GM23338 (cell line): ENCODE measurements at regions not wholly inside any gene's neighbourhood (a gene's known extent, or its start where the extent isn't known, plus 50 kb on each side); places are given as distances from the start of the nearest gene placed in this dataset.

Experiments used
- ATAC-seq: fragments of 200-7000 bp; cut with Tn5 transposase; 3 replicates; pipeline ENCODE4 v1.9.1; 2020
- DNase-seq: peaks from one replicate; pipeline ENCODE4 v3.0.0-alpha.2; 2015; ENCODE audit warnings: low spot score
- H2AFZ ChIP-seq: fragments of 200-600 bp; sonication (generic); 2 replicates; pipeline ENCODE4 v1.8.0; 2016; ENCODE audit warnings: antibody characterized with exemption, mild to moderate bottlenecking, moderate library complexity
- H3F3A ChIP-seq: fragments of 200-600 bp; sonication (generic); replicated peaks from 2 replicates; pipeline ENCODE4 v1.8.0; 2017; ENCODE audit warnings: antibody characterized with exemption, mixed run types, low read depth
- H3K27ac ChIP-seq: fragments of 200-600 bp; sonication (generic); 2 replicates; pipeline ENCODE4 v1.6.1; 2016; ENCODE audit warnings: low read depth
- H3K27me3 ChIP-seq: fragments of 200-600 bp; sonication (generic); 2 replicates; pipeline ENCODE4 v1.8.0; 2016; ENCODE audit warnings: mild to moderate bottlenecking, mixed run types, moderate library complexity; ENCODE audit not compliant: insufficient read depth
- H3K36me3 ChIP-seq: fragments of 200-600 bp; sonication (generic); 2 replicates; pipeline ENCODE4 v1.8.0; 2016; ENCODE audit warnings: mild to moderate bottlenecking; ENCODE audit not compliant: insufficient read depth
- H3K4me1 ChIP-seq: fragments of 200-600 bp; sonication (generic); 2 replicates; pipeline ENCODE4 v1.8.0; 2016; ENCODE audit warnings: mild to moderate bottlenecking, moderate library complexity; ENCODE audit not compliant: insufficient read depth
- H3K4me2 ChIP-seq: fragments of 200-600 bp; sonication (generic); 2 replicates; pipeline ENCODE4 v1.7.1; 2017; ENCODE audit warnings: mixed run types
- H3K4me3 ChIP-seq: fragments of 200-600 bp; sonication (generic); 2 replicates; pipeline ENCODE4 v1.6.1; 2016; ENCODE audit warnings: mixed run types
- H3K79me2 ChIP-seq: fragments of 200-600 bp; sonication (generic); replicated peaks from 2 replicates; pipeline ENCODE4 v1.8.0; 2017; ENCODE audit warnings: mild to moderate bottlenecking; ENCODE audit not compliant: insufficient read depth
- H3K9me2 ChIP-seq: fragments of 200-600 bp; sonication (generic); 2 replicates; pipeline ENCODE4 v1.8.0; 2017; ENCODE audit not compliant: insufficient read depth
- H4K20me1 ChIP-seq: fragments of 200-600 bp; sonication (generic); replicated peaks from 2 replicates; pipeline ENCODE4 v1.8.0; 2017; ENCODE audit warnings: mild to moderate bottlenecking; ENCODE audit not compliant: insufficient read depth
- H3K27ac Mint-ChIP-seq: 2 replicates; pipeline ENCODE4 v1.8.0; 2020; ENCODE audit warnings: inconsistent platforms, mild to moderate bottlenecking, moderate library complexity, mixed read lengths
- H3K27me3 Mint-ChIP-seq: 3 replicates; pipeline ENCODE4 v1.8.0; 2022; ENCODE audit warnings: low read depth, mild to moderate bottlenecking, moderate library complexity, mixed read lengths, inconsistent platforms; ENCODE audit not compliant: insufficient read depth, poor library complexity
- H3K36me3 Mint-ChIP-seq: 3 replicates; pipeline ENCODE4 v1.8.0; 2021; ENCODE audit warnings: low read depth, mild to moderate bottlenecking, inconsistent platforms, moderate library complexity, mixed read lengths
- H3K4me1 Mint-ChIP-seq: 3 replicates; pipeline ENCODE4 v1.8.0; 2020; ENCODE audit warnings: mild to moderate bottlenecking, inconsistent platforms, mixed read lengths
- H3K4me3 Mint-ChIP-seq: 3 replicates; pipeline ENCODE4 v1.8.0; 2021; ENCODE audit warnings: moderate library complexity, mild to moderate bottlenecking, inconsistent platforms, mixed read lengths
- H3K9me3 Mint-ChIP-seq: 3 replicates; pipeline ENCODE4 v1.8.0; 2020; ENCODE audit warnings: moderate library complexity, mild to moderate bottlenecking, inconsistent platforms, mixed read lengths
- CREB1 ChIP-seq: fragments of 250-450 bp; sonication (Bioruptor Pico); IDR thresholded peaks from 2 replicates; pipeline ENCODE4 v1.5.0; 2020; ENCODE audit warnings: low read depth, mild to moderate bottlenecking, moderate library complexity
- CTCF ChIP-seq, 2 experiments: fragments of 200-600 bp in 1 of 2; sonication (generic) in 1 of 2; conservative IDR thresholded peaks; 2 replicates each; pipeline versions ENCODE4 v1.5.1 to v1.6.1; 2016 to 2017; ENCODE audit warnings: antibody characterized with exemption in 2 of 2, low read depth in 2 of 2, mild to moderate bottlenecking in 2 of 2, moderate library complexity in 1 of 2
- ETS1 ChIP-seq: IDR thresholded peaks from 2 replicates; pipeline ENCODE4 v1.6.1; 2016; ENCODE audit warnings: antibody characterized with exemption
- EZH2 ChIP-seq: fragments of 200-600 bp; sonication (generic); IDR thresholded peaks from one replicate; pipeline ENCODE4 v1.8.0; 2017; ENCODE audit warnings: antibody characterized with exemption, mild to moderate bottlenecking, low read depth; ENCODE audit not compliant: unreplicated experiment
- EZH2phosphoT487 ChIP-seq: fragments of 200-600 bp; sonication (generic); IDR thresholded peaks from one replicate; pipeline ENCODE4 v1.8.1; 2018; ENCODE audit warnings: antibody characterized with exemption; ENCODE audit not compliant: unreplicated experiment
- JUNB ChIP-seq: IDR thresholded peaks from one replicate; pipeline ENCODE4 v1.6.1; 2016; ENCODE audit warnings: antibody characterized with exemption; ENCODE audit not compliant: unreplicated experiment
- NANOG ChIP-seq: IDR thresholded peaks from 2 replicates; pipeline ENCODE4 v1.6.1; 2016; ENCODE audit warnings: antibody characterized with exemption, borderline replicate concordance
- POLR2AphosphoS5 ChIP-seq: IDR thresholded peaks from 2 replicates; pipeline ENCODE4 v1.6.1; 2016; ENCODE audit warnings: antibody characterized with exemption, low read depth
- REST ChIP-seq: IDR thresholded peaks from one replicate; pipeline ENCODE4 v1.6.1; 2018; ENCODE audit warnings: antibody characterized with exemption; ENCODE audit not compliant: unreplicated experiment
- STAT1 ChIP-seq: IDR thresholded peaks from one replicate; pipeline ENCODE4 v1.6.1; 2016; ENCODE audit warnings: antibody characterized with exemption; ENCODE audit not compliant: unreplicated experiment
- ZNF114 ChIP-seq: fragments of 250-450 bp; sonication (Bioruptor Pico); IDR thresholded peaks from 2 replicates; pipeline ENCODE4 v1.5.0; 2020; ENCODE audit warnings: mild to moderate bottlenecking, moderate library complexity
- ZNF331 ChIP-seq: fragments of 250-450 bp; sonication (Bioruptor Pico); IDR thresholded peaks from 2 replicates; pipeline ENCODE4 v1.5.0; 2020; ENCODE audit warnings: low read depth, mild to moderate bottlenecking, moderate library complexity
- TF ChIP-seq, protein P1 (sequence below): fragments of 250-450 bp; sonication (Bioruptor Pico); IDR thresholded peaks from 2 replicates; pipeline ENCODE4 v1.5.0; 2020; ENCODE audit warnings: mild to moderate bottlenecking, moderate library complexity

DNA sequence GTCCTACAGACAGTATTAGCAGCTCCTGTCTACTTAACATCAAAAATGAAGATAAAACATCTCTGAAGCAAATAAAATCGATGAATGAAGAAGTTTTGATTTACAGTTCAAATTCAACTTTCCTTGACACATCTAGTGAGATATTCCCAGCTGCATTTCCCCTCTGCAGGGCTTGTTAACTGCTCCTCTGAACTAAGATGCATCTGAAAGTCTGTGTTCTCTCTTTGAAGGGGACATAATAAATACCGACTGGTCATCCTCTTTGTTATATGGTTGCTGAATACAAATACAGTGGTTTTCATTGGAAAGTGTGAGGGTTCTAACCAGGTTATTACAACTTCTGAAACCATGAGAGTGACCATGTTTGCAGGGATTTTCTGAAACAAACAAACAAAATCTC lies 266.4 kb upstream of the SLC16A7 start:
- H3K4me3 ChIP-seq = peak overlapping the region; percentile 78; the same call in 1 of the 2 replicates
- DNase-seq = no peak
- no peak overlapping the region for H3K4me3 Mint-ChIP-seq

More for the DNA sequence above, 266.4 kb upstream of the SLC16A7 start:
- no peak for TF ChIP-seq ZNF114 (CRISPR knock-in tag)
- TF ChIP-seq JUNB = no peak
- TF ChIP-seq, protein P1, sequence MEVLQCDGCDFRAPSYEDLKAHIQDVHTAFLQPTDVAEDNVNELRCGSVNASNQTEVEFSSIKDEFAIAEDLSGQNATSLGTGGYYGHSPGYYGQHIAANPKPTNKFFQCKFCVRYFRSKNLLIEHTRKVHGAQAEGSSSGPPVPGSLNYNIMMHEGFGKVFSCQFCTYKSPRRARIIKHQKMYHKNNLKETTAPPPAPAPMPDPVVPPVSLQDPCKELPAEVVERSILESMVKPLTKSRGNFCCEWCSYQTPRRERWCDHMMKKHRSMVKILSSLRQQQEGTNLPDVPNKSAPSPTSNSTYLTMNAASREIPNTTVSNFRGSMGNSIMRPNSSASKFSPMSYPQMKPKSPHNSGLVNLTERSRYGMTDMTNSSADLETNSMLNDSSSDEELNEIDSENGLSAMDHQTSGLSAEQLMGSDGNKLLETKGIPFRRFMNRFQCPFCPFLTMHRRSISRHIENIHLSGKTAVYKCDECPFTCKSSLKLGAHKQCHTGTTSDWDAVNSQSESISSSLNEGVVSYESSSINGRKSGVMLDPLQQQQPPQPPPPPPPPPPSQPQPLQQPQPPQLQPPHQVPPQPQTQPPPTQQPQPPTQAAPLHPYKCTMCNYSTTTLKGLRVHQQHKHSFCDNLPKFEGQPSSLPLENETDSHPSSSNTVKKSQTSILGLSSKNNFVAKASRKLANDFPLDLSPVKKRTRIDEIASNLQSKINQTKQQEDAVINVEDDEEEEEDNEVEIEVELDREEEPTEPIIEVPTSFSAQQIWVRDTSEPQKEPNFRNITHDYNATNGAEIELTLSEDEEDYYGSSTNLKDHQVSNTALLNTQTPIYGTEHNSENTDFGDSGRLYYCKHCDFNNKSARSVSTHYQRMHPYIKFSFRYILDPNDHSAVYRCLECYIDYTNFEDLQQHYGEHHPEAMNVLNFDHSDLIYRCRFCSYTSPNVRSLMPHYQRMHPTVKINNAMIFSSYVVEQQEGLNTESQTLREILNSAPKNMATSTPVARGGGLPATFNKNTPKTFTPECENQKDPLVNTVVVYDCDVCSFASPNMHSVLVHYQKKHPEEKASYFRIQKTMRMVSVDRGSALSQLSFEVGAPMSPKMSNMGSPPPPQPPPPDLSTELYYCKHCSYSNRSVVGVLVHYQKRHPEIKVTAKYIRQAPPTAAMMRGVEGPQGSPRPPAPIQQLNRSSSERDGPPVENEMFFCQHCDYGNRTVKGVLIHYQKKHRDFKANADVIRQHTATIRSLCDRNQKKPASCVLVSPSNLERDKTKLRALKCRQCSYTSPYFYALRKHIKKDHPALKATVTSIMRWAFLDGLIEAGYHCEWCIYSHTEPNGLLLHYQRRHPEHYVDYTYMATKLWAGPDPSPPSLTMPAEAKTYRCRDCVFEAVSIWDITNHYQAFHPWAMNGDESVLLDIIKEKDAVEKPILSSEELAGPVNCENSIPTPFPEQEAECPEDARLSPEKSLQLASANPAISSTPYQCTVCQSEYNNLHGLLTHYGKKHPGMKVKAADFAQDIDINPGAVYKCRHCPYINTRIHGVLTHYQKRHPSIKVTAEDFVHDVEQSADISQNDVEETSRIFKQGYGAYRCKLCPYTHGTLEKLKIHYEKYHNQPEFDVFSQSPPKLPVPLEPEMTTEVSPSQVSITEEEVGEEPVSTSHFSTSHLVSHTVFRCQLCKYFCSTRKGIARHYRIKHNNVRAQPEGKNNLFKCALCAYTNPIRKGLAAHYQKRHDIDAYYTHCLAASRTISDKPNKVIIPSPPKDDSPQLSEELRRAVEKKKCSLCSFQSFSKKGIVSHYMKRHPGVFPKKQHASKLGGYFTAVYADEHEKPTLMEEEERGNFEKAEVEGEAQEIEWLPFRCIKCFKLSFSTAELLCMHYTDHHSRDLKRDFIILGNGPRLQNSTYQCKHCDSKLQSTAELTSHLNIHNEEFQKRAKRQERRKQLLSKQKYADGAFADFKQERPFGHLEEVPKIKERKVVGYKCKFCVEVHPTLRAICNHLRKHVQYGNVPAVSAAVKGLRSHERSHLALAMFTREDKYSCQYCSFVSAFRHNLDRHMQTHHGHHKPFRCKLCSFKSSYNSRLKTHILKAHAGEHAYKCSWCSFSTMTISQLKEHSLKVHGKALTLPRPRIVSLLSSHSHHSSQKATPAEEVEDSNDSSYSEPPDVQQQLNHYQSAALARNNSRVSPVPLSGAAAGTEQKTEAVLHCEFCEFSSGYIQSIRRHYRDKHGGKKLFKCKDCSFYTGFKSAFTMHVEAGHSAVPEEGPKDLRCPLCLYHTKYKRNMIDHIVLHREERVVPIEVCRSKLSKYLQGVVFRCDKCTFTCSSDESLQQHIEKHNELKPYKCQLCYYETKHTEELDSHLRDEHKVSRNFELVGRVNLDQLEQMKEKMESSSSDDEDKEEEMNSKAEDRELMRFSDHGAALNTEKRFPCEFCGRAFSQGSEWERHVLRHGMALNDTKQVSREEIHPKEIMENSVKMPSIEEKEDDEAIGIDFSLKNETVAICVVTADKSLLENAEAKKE (CRISPR knock-in tag) = no peak
- TF ChIP-seq STAT1 = no peak
- TF ChIP-seq EZH2 = no peak
- TF ChIP-seq CREB1 = no peak
- no peak for TF ChIP-seq CTCF (conservative IDR thresholded peaks at IDR 0.05; ENCODE audit: low read depth in 2 of 2)
- no peak for TF ChIP-seq REST
- no peak for TF ChIP-seq ZNF331
- no peak for TF ChIP-seq EZH2phosphoT487
- no peak for TF ChIP-seq NANOG
- no peak for TF ChIP-seq ETS1
- TF ChIP-seq POLR2AphosphoS5 = no peak
- Mint-ChIP-seq H3K27me3 (peaks cover 28% of the 10 kb centered on the region), H3K4me1 (peaks cover 28% of the 10 kb centered on the region), H3K9me3 (peaks cover 15% of the 10 kb centered on the region), H3K36me3 (no peaks in the 10 kb centered on the region), H3K27ac (no peak overlapping the region; the same call in 1 of the 2 replicates)
- H3F3A ChIP-seq = peaks cover 5% of the 10 kb centered on the region
- no peaks in the 10 kb centered on the region for H3K9me2 ChIP-seq
- H2AFZ ChIP-seq = no peak overlapping the region
- peaks cover 33% of the 10 kb centered on the region for H3K4me1 ChIP-seq
- peaks cover 44% of the 10 kb centered on the region for H3K79me2 ChIP-seq
- peak overlapping the region; percentile 44 for H3K4me2 ChIP-seq
- H3K36me3 ChIP-seq = peaks cover 19% of the 10 kb centered on the region; the same call in 1 of the 2 replicates
- H3K27me3 ChIP-seq = no peaks in the 10 kb centered on the region
- peak; percentile 74 for ATAC-seq
- H4K20me1 ChIP-seq = no peaks in the 10 kb centered on the region
- peak overlapping the region; percentile 93 for H3K27ac ChIP-seq
